Heart left ventricle (tissue), 16 donors: ENCODE measurements at regions not wholly inside any gene's neighbourhood (a gene's known extent, or its start where the extent isn't known, plus 50 kb on each side); places are given as distances from the start of the nearest gene placed in this dataset.
A peak's percentile ranks its signal among the peaks of the same experiment; 100 is the strongest.
"Not testable (repeated sequence)": the region's sequence is repeated elsewhere in the genome, so short reads cannot be mapped to it uniquely, and the experiment has no call there.

ENCODE experiments used
- ATAC-seq, 4 donors: fragments of 200-7000 bp; cut with Tn5 transposase; one replicate each; pipeline ENCODE4 v1.9.1; 2020 to 2022; ENCODE audit warnings: moderate library complexity in 4 of 4, mild to moderate bottlenecking in 3 of 4, moderate number of reproducible peaks in 1 of 4
- DNase-seq, 5 donors: peaks; one replicate each; pipeline ENCODE4 v3.0.0-alpha.2; 2020
- H3K27ac ChIP-seq, 12 donors: fragments of 200-600 bp; sonication (generic) in 4 of 12; one replicate each; pipeline versions ENCODE4 v1.5.0 to v1.8.0; 2016 to 2022; ENCODE audit warnings: mild to moderate bottlenecking in 2 of 12
- H3K27me3 ChIP-seq, 9 donors: fragments of 200-600 bp; sonication (generic) in 2 of 9; one replicate each; pipeline versions ENCODE4 v1.5.1 to v1.8.0; 2016 to 2022; ENCODE audit warnings: mild to moderate bottlenecking in 3 of 9
- H3K36me3 ChIP-seq, 9 donors: fragments of 200-600 bp; sonication (generic) in 2 of 9; one replicate each; pipeline versions ENCODE4 v1.5.0 to v1.8.0; 2018 to 2022; ENCODE audit warnings: mild to moderate bottlenecking in 2 of 9
- H3K4me1 ChIP-seq, 12 donors: fragments of 200-600 bp; sonication (generic) in 4 of 12; one replicate each; pipeline versions ENCODE4 v1.5.0 to v1.8.0; 2016 to 2022; ENCODE audit warnings: mild to moderate bottlenecking in 3 of 12
- H3K4me3 ChIP-seq, 12 donors: fragments of 200-600 bp; sonication (generic) in 4 of 12; one replicate each; pipeline versions ENCODE4 v1.5.0 to v1.8.0; 2017 to 2022; ENCODE audit warnings: mild to moderate bottlenecking in 9 of 12, moderate library complexity in 4 of 12
- H3K9me3 ChIP-seq, 12 donors: fragments of 200-600 bp; sonication (generic) in 4 of 12; one replicate each; pipeline versions ENCODE4 v1.5.0 to v1.8.0; 2016 to 2022; ENCODE audit warnings: mild to moderate bottlenecking in 1 of 12
- CTCF ChIP-seq, 12 donors: fragments of 200-600 bp; sonication (generic) in 4 of 12; IDR thresholded peaks; one replicate each; pipeline versions ENCODE4 v1.5.0 to v1.8.0; 2018 to 2022; ENCODE audit warnings: antibody characterized with exemption in 12 of 12, mild to moderate bottlenecking in 5 of 12
- POLR2A ChIP-seq, 2 donors: fragments of 450-650 bp; IDR thresholded peaks; one replicate each; pipeline ENCODE4 v1.6.1; 2017; ENCODE audit warnings: antibody characterized with exemption in 2 of 2, mild to moderate bottlenecking in 2 of 2, moderate library complexity in 2 of 2
- WGBS, 4 donors: extraction: QIAGEN DNeasy Blood & Tissue Kit in 2 of 4; methylation state at CpG; one replicate each; pipeline versions ENCODE4 v1.1.5 to v1.1.7; 2013 to 2018; 5-methylcytosine and 5-hydroxymethylcytosine counted together
- intact Hi-C, 10 donors: fragments of 100-400 bp; cut with DNase I; formaldehyde crosslinking; loops; one replicate each; pipeline versions ENCODE4 v1.11.1 to v1.14.2; 2022
- donor health status: ischemic (EF 13 %, LVEDD 7.1; RV severe dilation, severe dysfunction).
- donor health status: healthy with polysubstance abuse.
- donor health status: DM: no; HTN: yes; CAD: no.
- donor health status: DM: no; HTN: no; CAD: no.
- donor health status: ischemic (EF 25% LVEDD 6.9; RV normal size, moderate dysfunction).
- donor health status: ischemic (EF 25% LVEDD 5.7; RV mildly dilated, moderate dysfunction).
- donor health status: healthy.
- donor health status: DM: yes; HTN: yes; CAD: no.
- donor health status: ischemic (EF 35%, LVEDD 5.7; RV mildly dilated, moderate dysfunction).
- donor health status: nonischemic (EF 11% LVEDD 7.7; RV severe dilation, severe dysfunction).
- donor health status: DM: yes; HTN: yes; CAD: no.
- donor health status: PGD.
- donor health status: ischemic (EF 29% LVEDD 5.4; RV normal size, mild dysfunction).
- donor health status: nonischemic (EF 23%, LVEDD 6.1; RV moderate dilation, normal function).

DNA sequence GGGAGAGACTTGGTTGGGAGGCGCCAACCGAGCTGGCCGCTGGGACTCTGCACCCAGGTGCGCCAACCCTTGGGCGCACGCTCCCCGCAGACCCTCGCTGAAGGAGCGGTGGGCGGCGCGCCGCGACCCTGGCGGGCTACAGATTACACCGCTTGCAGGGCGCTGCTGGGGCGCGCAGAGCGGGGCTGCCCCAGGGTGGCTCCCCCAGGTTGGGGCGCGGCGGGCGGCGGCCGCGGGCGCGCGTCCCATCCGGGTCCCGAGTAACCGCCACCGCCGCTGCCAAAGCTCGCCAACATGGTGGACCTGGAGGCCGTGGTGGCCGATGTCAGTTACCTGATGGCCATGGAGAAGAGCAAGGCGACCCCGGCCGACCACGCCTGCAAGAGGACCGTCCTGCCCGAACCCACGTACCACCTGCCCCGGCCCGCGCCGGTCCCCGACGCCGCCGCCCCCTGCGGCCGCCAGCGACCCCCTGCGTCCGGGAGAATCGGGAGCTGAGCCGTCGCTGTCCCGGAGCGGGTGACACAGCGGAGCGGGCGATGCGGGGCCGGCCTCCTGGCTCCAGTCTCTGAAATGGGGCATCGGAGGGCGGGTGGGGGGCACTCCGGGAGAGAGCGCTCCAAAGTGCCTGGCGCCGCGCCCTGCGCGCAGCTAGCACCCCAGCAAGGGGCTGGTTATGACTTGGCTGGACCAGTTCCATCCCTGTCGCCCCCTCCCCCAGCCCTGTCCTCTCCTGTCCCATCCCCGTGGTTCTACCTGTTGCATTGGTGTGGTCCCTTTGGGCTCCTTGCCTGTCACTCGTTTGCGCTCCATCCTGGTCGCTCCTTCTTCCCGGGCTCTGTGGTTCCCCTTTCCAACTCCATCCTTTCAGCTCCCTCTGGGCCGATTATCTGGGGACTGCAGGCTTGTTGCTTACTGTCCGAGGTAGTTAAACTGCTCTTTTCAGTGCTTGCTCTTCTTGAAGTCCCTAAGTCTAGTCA lies 143.3 kb upstream of the GRK3 start:
- 2 to 4% (median 2%) methylated on average over 34 to 85 of the region's 85 CpGs for WGBS, 4 donors
- peaks cover 21 to 67% (median 48%) of the 10 kb centered on the region in 9 donors for H3K27me3 ChIP-seq
- ATAC-seq, result peak in 3 of 4 donors; percentile 22 to 48 (median 34)

DNA sequence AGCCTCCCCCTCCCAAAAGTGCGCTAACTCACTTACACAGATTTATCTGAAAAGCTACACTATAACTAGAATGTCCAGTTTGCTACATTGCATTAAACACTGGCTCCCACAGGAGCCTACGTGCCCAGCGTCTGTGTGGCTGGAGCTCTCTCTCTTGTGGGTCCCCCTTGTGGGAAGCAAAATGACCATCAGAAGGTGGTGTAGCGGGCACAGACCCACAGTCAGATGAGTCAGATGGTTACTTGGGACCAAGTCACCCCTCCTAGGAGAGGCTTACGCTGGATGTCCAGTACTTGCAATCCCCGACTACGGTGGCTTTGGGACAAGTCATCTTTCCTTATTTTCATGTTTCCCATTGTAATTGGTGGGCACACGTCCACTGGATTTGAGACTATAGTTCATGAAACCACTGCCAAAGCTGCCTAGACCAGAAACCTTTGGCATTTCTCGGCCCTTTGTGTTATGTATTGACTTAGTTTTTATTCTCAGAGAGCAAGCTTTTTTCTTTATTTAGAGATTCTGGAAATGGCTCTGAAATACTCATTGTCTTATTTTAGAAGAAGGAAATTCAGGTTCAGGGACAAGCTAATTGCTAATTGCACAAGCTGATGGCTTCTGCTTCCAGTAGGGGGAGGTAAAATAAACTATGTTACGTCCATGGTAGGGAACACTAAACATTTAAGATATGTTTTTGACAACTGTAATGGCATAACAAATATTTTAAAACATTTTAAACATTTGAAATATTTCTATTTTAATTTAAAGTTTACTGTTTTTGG lies 137.8 kb upstream of the GRK3 start:
- intact Hi-C loops, result loop anchor here in 1 of 10 donors (5.0 kb wide), 1 partner anchor 64 kb away; no protein-coding TSS in a partner anchor
- peak in 6 of 12 donors; percentile 8 to 41 (median 22) for TF ChIP-seq CTCF (IDR thresholded peaks at IDR 0.05)
- DNase-seq, H3K36me3 ChIP-seq, ATAC-seq, H3K9me3 ChIP-seq, H3K27ac ChIP-seq, H3K4me1 ChIP-seq, H3K4me3 ChIP-seq: not testable (repeated sequence)
- H3K27me3 ChIP-seq, result peaks cover 11 to 46% (median 26%) of the 10 kb centered on the region in 9 donors
- WGBS, 4 donors, result 66 to 75% (median 72%) methylated on average over 10 of the region's 10 CpGs

More for the DNA sequence above, 143.3 kb upstream of the GRK3 start:
- no peaks in the 10 kb centered on the region for H3K9me3 ChIP-seq
- no peaks in the 10 kb centered on the region for H3K36me3 ChIP-seq
- intact Hi-C loops, result loop anchor here in 5 of 10 donors (5.0 kb wide), 1 partner anchor 59 kb away; no protein-coding TSS in a partner anchor
- peak in 4 of 12 donors; percentile 6 to 22 (median 12) for TF ChIP-seq CTCF (IDR thresholded peaks at IDR 0.05)
- TF ChIP-seq POLR2A (IDR thresholded peaks at IDR 0.05), result no peak
- no peak overlapping the region for H3K27ac ChIP-seq
- DNase-seq, result peak in 1 of 5 donors; percentile 70
- peaks cover 3 to 29% (median 12%) of the 10 kb centered on the region in 12 donors for H3K4me1 ChIP-seq
- peak overlapping the region; percentile 20 to 56 (median 42) for H3K4me3 ChIP-seq

DNA sequence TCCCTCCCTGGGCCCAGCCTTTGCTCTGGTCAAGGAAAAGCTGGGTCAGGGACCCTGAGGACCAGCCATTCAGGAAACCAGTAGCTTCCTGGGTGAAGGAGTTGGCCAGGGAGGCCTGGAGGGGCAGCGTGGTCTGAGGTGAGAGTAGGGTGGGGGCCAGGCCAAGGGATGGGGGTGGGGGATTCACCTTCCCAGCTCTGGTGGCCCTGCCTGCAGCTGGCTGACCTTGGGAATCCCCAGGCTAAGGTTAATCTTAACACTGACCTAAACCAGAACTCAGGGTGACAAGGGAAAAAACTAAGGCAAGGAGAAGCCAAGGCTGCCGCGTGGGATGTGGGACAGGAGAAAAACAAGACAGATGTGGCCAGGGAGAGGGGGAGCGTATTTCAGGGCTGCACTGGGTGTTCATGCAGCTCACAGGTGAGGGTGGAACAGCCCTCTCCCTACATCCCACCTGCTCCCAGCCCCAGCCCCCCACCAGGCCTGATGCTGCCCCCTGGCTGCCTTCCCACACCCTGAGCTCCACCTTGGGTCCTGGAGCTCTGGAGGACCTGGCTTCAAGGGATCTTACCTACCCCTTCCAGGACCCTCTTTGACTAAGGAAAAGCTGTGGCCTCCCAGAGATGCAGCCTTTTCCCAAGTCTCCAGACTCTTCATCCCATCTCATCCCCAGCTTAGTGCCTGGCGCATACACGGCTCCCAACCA lies 132.7 kb upstream of the GRK3 start:
- peak in 1 of 4 donors; percentile 25 for ATAC-seq
- not testable (repeated sequence) for H3K9me3 ChIP-seq, H3K4me3 ChIP-seq, H3K4me1 ChIP-seq, DNase-seq, H3K27me3 ChIP-seq, H3K36me3 ChIP-seq, H3K27ac ChIP-seq
- intact Hi-C loops, result loop anchor here in 1 of 10 donors (10.0 kb wide), 1 partner anchor 1837 kb away; no protein-coding TSS in a partner anchor
- 78 to 100% (median 94%) methylated on average over 2 to 4 of the region's 6 CpGs for WGBS, 4 donors

GRCh38 chr22:25433381-25433970 lies 131.0 kb upstream of the GRK3 start:
- WGBS, 4 donors, result 68 to 73% (median 68%) methylated on average over 8 of the region's 8 CpGs
- not testable (repeated sequence) for H3K9me3 ChIP-seq, ATAC-seq, H3K4me3 ChIP-seq, H3K27ac ChIP-seq, H3K36me3 ChIP-seq, DNase-seq, H3K27me3 ChIP-seq, H3K4me1 ChIP-seq
- intact Hi-C loops, result loop anchor here in 1 of 10 donors (10.0 kb wide), 1 partner anchor 1839 kb away; no protein-coding TSS in a partner anchor
